ENCODE measurements at regions not wholly inside any gene's neighbourhood (a gene's known extent, or its start where the extent isn't known, plus 50 kb on each side); places are given as distances from the start of the nearest gene placed in this dataset.

- no peak overlapping the region for H3K9ac ChIP-seq (ENCODE audit: low read length)
- no peak overlapping the region for H3K18ac ChIP-seq (ENCODE audit: low read depth in 1 of 2, low read length in 2 of 2)
- no peak for DNase-seq
- no peaks in the 10 kb centered on the region for H3K36me3 ChIP-seq (ENCODE audit: control insufficient read depth in 1 of 2, insufficient read depth in 2 of 2, low read depth in 1 of 2, low read length in 2 of 2)
- H3K27ac ChIP-seq (ENCODE audit: low read length, poor library complexity, severe bottlenecking): no peak overlapping the region
- no peak overlapping the region for H3K4ac ChIP-seq (ENCODE audit: low read depth in 1 of 2, low read length in 2 of 2)
- H3K14ac ChIP-seq (ENCODE audit: low read length in 2 of 2): no peak overlapping the region
- H2BK120ac ChIP-seq (ENCODE audit: low read depth, low read length): no peak overlapping the region
- no peaks in the 10 kb centered on the region for H3K4me1 ChIP-seq (ENCODE audit: control insufficient read depth, insufficient read depth, low read depth, low read length)
- no peaks in the 10 kb centered on the region for H3K27me3 ChIP-seq (ENCODE audit: control insufficient read depth in 1 of 2, insufficient read depth in 1 of 2, low read length in 2 of 2)
- WGBS: 77% methylated on average over 8 of the region's 9 CpGs
- H3K79me1 ChIP-seq (replicated peaks; ENCODE audit: low read length, poor library complexity, severe bottlenecking): no peaks in the 10 kb centered on the region
- no peak overlapping the region for H3K4me3 ChIP-seq (ENCODE audit: insufficient read depth in 1 of 2, low read depth in 1 of 2, low read length in 2 of 2)
- H2AK5ac ChIP-seq (ENCODE audit: low read length, severe bottlenecking): no peak overlapping the region
- no peak overlapping the region for H2AFZ ChIP-seq (ENCODE audit: low read depth, low read length)
- peaks cover 8% of the 10 kb centered on the region for H3K9me3 ChIP-seq (ENCODE audit: control insufficient read depth, low read length)
- H2BK5ac ChIP-seq (ENCODE audit: low read depth, low read length, poor library complexity, severe bottlenecking): no peak overlapping the region
- H4K8ac ChIP-seq (ENCODE audit: low read length): no peak overlapping the region
- H2BK12ac ChIP-seq (ENCODE audit: low read length in 2 of 2): no peak overlapping the region
- no peak overlapping the region for H4K91ac ChIP-seq (ENCODE audit: low read length)
- no peak overlapping the region for H3K23ac ChIP-seq (ENCODE audit: low read length in 2 of 2)
- no peak overlapping the region for H3K4me2 ChIP-seq (ENCODE audit: low read length, poor library complexity, severe bottlenecking)
- no peak overlapping the region for H2BK15ac ChIP-seq (ENCODE audit: low read depth, poor library complexity, severe bottlenecking)
Observed at GRCh38 chr10:130807721-130808120, 503.8 kb downstream of the TCERG1L start.

- WGBS: 61% methylated on average over 5 of the region's 5 CpGs
- Histone ChIP-seq H4K91ac (ENCODE audit: low read length) (no peak overlapping the region), H2BK120ac (ENCODE audit: low read depth, low read length) (no peak overlapping the region), H3K4me1 (ENCODE audit: control insufficient read depth, insufficient read depth, low read depth, low read length) (no peaks in the 10 kb centered on the region), H3K36me3 (ENCODE audit: control insufficient read depth in 1 of 2, insufficient read depth in 2 of 2, low read depth in 1 of 2, low read length in 2 of 2) (no peaks in the 10 kb centered on the region), H3K27me3 (ENCODE audit: control insufficient read depth in 1 of 2, insufficient read depth in 1 of 2, low read length in 2 of 2) (no peaks in the 10 kb centered on the region), H4K8ac (ENCODE audit: low read length) (no peak overlapping the region), H2BK12ac (ENCODE audit: low read length in 2 of 2) (no peak overlapping the region), H3K23ac (ENCODE audit: low read length in 2 of 2) (no peak overlapping the region), H3K79me1 (replicated peaks; ENCODE audit: low read length, poor library complexity, severe bottlenecking) (no peaks in the 10 kb centered on the region), H2BK15ac (ENCODE audit: low read depth, poor library complexity, severe bottlenecking) (no peak overlapping the region), H3K9me3 (ENCODE audit: control insufficient read depth, low read length) (peaks cover 8% of the 10 kb centered on the region), H3K14ac (ENCODE audit: low read length in 2 of 2) (no peak overlapping the region), H3K27ac (ENCODE audit: low read length, poor library complexity, severe bottlenecking) (no peak overlapping the region), H2BK5ac (ENCODE audit: low read depth, low read length, poor library complexity, severe bottlenecking) (no peak overlapping the region), H2AK5ac (ENCODE audit: low read length, severe bottlenecking) (no peak overlapping the region), H3K9ac (ENCODE audit: low read length) (no peak overlapping the region), H3K4ac (ENCODE audit: low read depth in 1 of 2, low read length in 2 of 2) (no peak overlapping the region), H3K4me3 (ENCODE audit: insufficient read depth in 1 of 2, low read depth in 1 of 2, low read length in 2 of 2) (no peak overlapping the region), H3K18ac (ENCODE audit: low read depth in 1 of 2, low read length in 2 of 2) (no peak overlapping the region), H3K4me2 (ENCODE audit: low read length, poor library complexity, severe bottlenecking) (no peak overlapping the region), H2AFZ (ENCODE audit: low read depth, low read length) (no peak overlapping the region)
- DNase-seq: no peak
Observed at GRCh38 chr10:130808243-130808642, 503.3 kb downstream of the TCERG1L start.

DNA sequence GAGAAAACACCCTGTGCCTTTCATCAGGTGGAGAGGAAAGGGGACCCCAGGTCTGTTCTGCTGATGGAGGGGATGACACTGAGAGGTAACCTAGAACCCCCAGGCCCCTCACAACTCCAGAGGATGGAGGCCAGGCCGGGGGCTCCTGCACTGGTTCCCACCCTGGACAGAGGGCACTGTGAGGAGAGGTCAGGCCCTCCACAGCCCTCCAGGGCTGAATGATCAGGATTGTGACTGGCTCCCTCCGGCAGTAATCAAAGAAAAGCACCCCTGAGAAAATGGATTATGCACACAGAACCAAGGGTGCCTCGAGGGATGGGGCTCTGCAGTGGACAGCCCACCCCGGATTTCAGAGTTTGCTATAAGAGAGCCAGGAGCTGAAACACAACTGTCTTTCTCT, 502.8 kb downstream of the TCERG1L start:
- no peak overlapping the region for H4K8ac ChIP-seq (ENCODE audit: low read length)
- H2BK12ac ChIP-seq (ENCODE audit: low read length in 2 of 2): no peak overlapping the region
- no peak overlapping the region for H3K4me2 ChIP-seq (ENCODE audit: low read length, poor library complexity, severe bottlenecking)
- no peaks in the 10 kb centered on the region for H3K4me1 ChIP-seq (ENCODE audit: control insufficient read depth, insufficient read depth, low read depth, low read length)
- H3K4me3 ChIP-seq (ENCODE audit: insufficient read depth in 1 of 2, low read depth in 1 of 2, low read length in 2 of 2): no peak overlapping the region
- H3K18ac ChIP-seq (ENCODE audit: low read depth in 1 of 2, low read length in 2 of 2): no peak overlapping the region
- no peak overlapping the region for H2BK15ac ChIP-seq (ENCODE audit: low read depth, poor library complexity, severe bottlenecking)
- no peaks in the 10 kb centered on the region for H3K36me3 ChIP-seq (ENCODE audit: control insufficient read depth in 1 of 2, insufficient read depth in 2 of 2, low read depth in 1 of 2, low read length in 2 of 2)
- no peak overlapping the region for H3K27ac ChIP-seq (ENCODE audit: low read length, poor library complexity, severe bottlenecking)
- DNase-seq: no peak
- WGBS: 44% methylated on average over 4 of the region's 4 CpGs
- H2BK5ac ChIP-seq (ENCODE audit: low read depth, low read length, poor library complexity, severe bottlenecking): no peak overlapping the region
- H3K4ac ChIP-seq (ENCODE audit: low read depth in 1 of 2, low read length in 2 of 2): no peak overlapping the region
- H2AK5ac ChIP-seq (ENCODE audit: low read length, severe bottlenecking): no peak overlapping the region
- H2BK120ac ChIP-seq (ENCODE audit: low read depth, low read length): no peak overlapping the region
- H3K23ac ChIP-seq (ENCODE audit: low read length in 2 of 2): no peak overlapping the region
- H3K14ac ChIP-seq (ENCODE audit: low read length in 2 of 2): no peak overlapping the region
- H3K79me1 ChIP-seq (replicated peaks; ENCODE audit: low read length, poor library complexity, severe bottlenecking): no peaks in the 10 kb centered on the region
- H3K9ac ChIP-seq (ENCODE audit: low read length): no peak overlapping the region
- H3K9me3 ChIP-seq (ENCODE audit: control insufficient read depth, low read length): peaks cover 8% of the 10 kb centered on the region
- no peaks in the 10 kb centered on the region for H3K27me3 ChIP-seq (ENCODE audit: control insufficient read depth in 1 of 2, insufficient read depth in 1 of 2, low read length in 2 of 2)
- no peak overlapping the region for H4K91ac ChIP-seq (ENCODE audit: low read length)
- H2AFZ ChIP-seq (ENCODE audit: low read depth, low read length): no peak overlapping the region

- Histone ChIP-seq H2AFZ (ENCODE audit: low read depth, low read length) (no peak overlapping the region), H3K27me3 (ENCODE audit: control insufficient read depth in 1 of 2, insufficient read depth in 1 of 2, low read length in 2 of 2) (no peaks in the 10 kb centered on the region), H2BK5ac (ENCODE audit: low read depth, low read length, poor library complexity, severe bottlenecking) (no peak overlapping the region), H3K27ac (ENCODE audit: low read length, poor library complexity, severe bottlenecking) (no peak overlapping the region), H2AK5ac (ENCODE audit: low read length, severe bottlenecking) (no peak overlapping the region), H3K4me3 (ENCODE audit: insufficient read depth in 1 of 2, low read depth in 1 of 2, low read length in 2 of 2) (no peak overlapping the region), H3K4me2 (ENCODE audit: low read length, poor library complexity, severe bottlenecking) (no peak overlapping the region), H3K18ac (ENCODE audit: low read depth in 1 of 2, low read length in 2 of 2) (no peak overlapping the region), H4K91ac (ENCODE audit: low read length) (no peak overlapping the region), H3K79me1 (replicated peaks; ENCODE audit: low read length, poor library complexity, severe bottlenecking) (no peaks in the 10 kb centered on the region), H2BK15ac (ENCODE audit: low read depth, poor library complexity, severe bottlenecking) (no peak overlapping the region), H2BK12ac (ENCODE audit: low read length in 2 of 2) (no peak overlapping the region), H3K14ac (ENCODE audit: low read length in 2 of 2) (no peak overlapping the region), H3K4ac (ENCODE audit: low read depth in 1 of 2, low read length in 2 of 2) (no peak overlapping the region), H3K9ac (ENCODE audit: low read length) (no peak overlapping the region), H2BK120ac (ENCODE audit: low read depth, low read length) (no peak overlapping the region), H3K23ac (ENCODE audit: low read length in 2 of 2) (no peak overlapping the region), H4K8ac (ENCODE audit: low read length) (no peak overlapping the region), H3K36me3 (ENCODE audit: control insufficient read depth in 1 of 2, insufficient read depth in 2 of 2, low read depth in 1 of 2, low read length in 2 of 2) (no peaks in the 10 kb centered on the region), H3K9me3 (ENCODE audit: control insufficient read depth, low read length) (peaks cover 7% of the 10 kb centered on the region), H3K4me1 (ENCODE audit: control insufficient read depth, insufficient read depth, low read depth, low read length) (no peaks in the 10 kb centered on the region)
- 74% methylated on average over 6 of the region's 9 CpGs for WGBS
- DNase-seq: no peak
Observed at GRCh38 chr10:130809181-130809580, 502.3 kb downstream of the TCERG1L start.
